Choroid plexus epithelial cell (primary cell): ENCODE measurements at regions not wholly inside any gene's neighbourhood (a gene's known extent, or its start where the extent isn't known, plus 50 kb on each side); places are given as distances from the start of the nearest gene placed in this dataset.
"Not testable (repeated sequence)": the region's sequence is repeated elsewhere in the genome, so short reads cannot be mapped to it uniquely, and the experiment has no call there.

Experiments used
- DNase-seq: peaks from one replicate; pipeline ENCODE4 v3.0.0-alpha.2; 2010; ENCODE audit warnings: low read depth
- H3K4me3 ChIP-seq: 2 replicates; pipeline ENCODE4 v1.5.1; 2011; ENCODE audit warnings: low read depth, mild to moderate bottlenecking, control low read depth, low read length, moderate library complexity
- CTCF ChIP-seq: conservative IDR thresholded peaks from 2 replicates; pipeline ENCODE4 v1.5.1; 2011; ENCODE audit warnings: low read depth, mild to moderate bottlenecking, control low read depth, inconsistent platforms, low read length, moderate library complexity

GRCh38 chr14:48250575-48250974 lies 575.2 kb upstream of the MDGA2 start:
- no peak overlapping the region for H3K4me3 ChIP-seq
- no peak for TF ChIP-seq CTCF
- DNase-seq, result no peak

GRCh38 chr14:48247977-48248376 lies 572.6 kb upstream of the MDGA2 start:
- no peak for TF ChIP-seq CTCF
- DNase-seq, result no peak
- no peak overlapping the region for H3K4me3 ChIP-seq

GRCh38 chr14:48243900-48244299 lies 568.5 kb upstream of the MDGA2 start:
- H3K4me3 ChIP-seq, result no peak overlapping the region
- TF ChIP-seq CTCF, result no peak
- DNase-seq, result no peak

GRCh38 chr14:48229091-48229490 lies 553.7 kb upstream of the MDGA2 start:
- no peak for DNase-seq
- TF ChIP-seq CTCF, result no peak
- no peak overlapping the region for H3K4me3 ChIP-seq

- no peak overlapping the region for H3K4me3 ChIP-seq
- no peak for DNase-seq
- TF ChIP-seq CTCF, result no peak
These were observed 518.5 kb upstream of the MDGA2 start for GRCh38 chr14:48193893-48194292.

GRCh38 chr14:48149624-48150023 lies 474.2 kb upstream of the MDGA2 start:
- not testable (repeated sequence) for H3K4me3 ChIP-seq

GRCh38 chr14:48140804-48141203 lies 465.4 kb upstream of the MDGA2 start:
- no peak for DNase-seq
- no peak for TF ChIP-seq CTCF
- no peak overlapping the region for H3K4me3 ChIP-seq

More at GRCh38 chr14:48149624-48150023, 474.2 kb upstream of the MDGA2 start:
- DNase-seq, result not testable (repeated sequence)

GRCh38 chr14:48129472-48129871 lies 454.1 kb upstream of the MDGA2 start:
- DNase-seq, result no peak
- no peak overlapping the region for H3K4me3 ChIP-seq
- no peak for TF ChIP-seq CTCF
